ENCODE measurements at regions not wholly inside any gene's neighbourhood (a gene's known extent, or its start where the extent isn't known, plus 50 kb on each side); places are given as distances from the start of the nearest gene placed in this dataset.

DNA sequence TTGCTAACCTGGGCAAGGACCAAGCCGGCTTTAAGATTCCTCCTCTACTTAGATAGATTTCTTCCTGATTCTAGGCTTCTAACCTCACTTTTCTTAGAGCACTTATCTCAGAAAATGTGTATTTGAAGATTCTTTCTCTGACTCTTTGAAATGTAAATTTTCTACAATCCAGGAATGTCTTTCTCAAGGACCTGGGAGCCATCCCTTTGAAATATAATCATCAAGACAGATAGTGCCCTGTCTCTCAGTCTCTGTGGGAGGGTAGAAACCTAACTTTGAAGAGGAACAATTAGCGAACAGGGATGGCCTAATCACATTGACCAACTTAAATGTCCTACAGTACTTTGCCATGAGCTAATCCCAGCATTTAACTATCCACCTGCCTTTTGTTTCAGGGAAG is 1646.0 kb downstream of the PCDH9 start:
- Histone ChIP-seq H3K36me3 (ENCODE audit: control insufficient read depth in 1 of 2, insufficient read depth in 2 of 2, low read length in 2 of 2) (no peaks in the 10 kb centered on the region; a peak in 1 of 4 replicates), H3K79me2 (ENCODE audit: insufficient read depth, low read length) (no peaks in the 10 kb centered on the region), H3K27me3 (ENCODE audit: insufficient read depth, low read length) (no peaks in the 10 kb centered on the region), H3K9ac (ENCODE audit: low read length) (no peak overlapping the region), H3K4me3 (replicated peaks in 1 of 2; ENCODE audit: low read depth in 1 of 2, low read length in 2 of 2) (no peak overlapping the region), H3K4me2 (ENCODE audit: low read length) (no peak overlapping the region), H3K27ac (ENCODE audit: low read depth, low read length) (no peak overlapping the region), H4K20me1 (ENCODE audit: insufficient read depth) (no peaks in the 10 kb centered on the region), H3K9me3 (ENCODE audit: control insufficient read depth in 1 of 2, insufficient read depth in 1 of 2, low read depth in 1 of 2, low read length in 2 of 2) (no peaks in the 10 kb centered on the region), H3K4me1 (ENCODE audit: control insufficient read depth in 1 of 2, insufficient read depth in 2 of 2, low read length in 2 of 2) (no peaks in the 10 kb centered on the region), H2AFZ (ENCODE audit: low read depth, low read length, poor library complexity, severe bottlenecking) (no peak overlapping the region), H3K9me2 (ENCODE audit: insufficient read depth) (no peaks in the 10 kb centered on the region)
- ChIA-PET CTCF (no interaction called here), RAD21 (ENCODE audit: low non-redundant PET in 1 of 2, low total read pairs in 2 of 2, uncharacterized antibody in 2 of 2, unreplicated experiment in 2 of 2) (no interaction called here), POLR2A (no interaction called here)
- TF ChIP-seq TCF7L2 (IDR thresholded peaks at IDR 0.05; ENCODE audit: borderline replicate concordance, extremely low read depth, insufficient read depth, insufficient read length) (no peak), FOSL1 (IDR thresholded peaks at IDR 0.05; ENCODE audit: low read depth) (no peak), POLR2A (IDR thresholded peaks at IDR 0.05; ENCODE audit: borderline replicate concordance, extremely low read depth, insufficient read depth, insufficient read length) (no peak), SRF (IDR thresholded peaks at IDR 0.05; ENCODE audit: low read depth) (no peak)
- intact Hi-C loops (cut with micrococcal nuclease) = no loop called here
- DNase-seq (ENCODE audit: low read depth, low spot score) = no peak
- no TSS peak for BruUV-seq (replicated peaks)
- no peak for ATAC-seq

- no TSS peak for BruUV-seq (replicated peaks)
- POLR2A ChIA-PET = no interaction called here
Observed at GRCh38 chr13:65582160-65582559, 1648.0 kb downstream of the PCDH9 start.

More at GRCh38 chr13:65582160-65582559, 1648.0 kb downstream of the PCDH9 start:
- no peak for DNase-seq (ENCODE audit: low read depth, low spot score)
- no peaks in the 10 kb centered on the region; a peak in 1 of 4 replicates for H3K36me3 ChIP-seq (ENCODE audit: control insufficient read depth in 1 of 2, insufficient read depth in 2 of 2, low read length in 2 of 2)
- no peak overlapping the region for H3K4me2 ChIP-seq (ENCODE audit: low read length)
- CTCF ChIA-PET = no interaction called here
- TF ChIP-seq SIN3A (IDR thresholded peaks at IDR 0.05; ENCODE audit: low read depth) (no peak), JUND (IDR thresholded peaks at IDR 0.05) (no peak), ZNF274 (IDR thresholded peaks at IDR 0.05; ENCODE audit: low read depth, low read length) (no peak), EGR1 (IDR thresholded peaks at IDR 0.05; ENCODE audit: low read depth) (no peak), YY1 (IDR thresholded peaks at IDR 0.05; ENCODE audit: extremely low read depth, insufficient replicate concordance, low read depth, low read length) (no peak), POLR2AphosphoS5 (IDR thresholded peaks at IDR 0.05; ENCODE audit: low read depth, low read length) (no peak), TCF7L2 (IDR thresholded peaks at IDR 0.05; ENCODE audit: borderline replicate concordance, extremely low read depth, insufficient read depth, insufficient read length) (no peak), POLR2A (IDR thresholded peaks at IDR 0.05; ENCODE audit: borderline replicate concordance, extremely low read depth, insufficient read depth, insufficient read length) (no peak), EZH2phosphoT487 (IDR thresholded peaks at IDR 0.05; ENCODE audit: borderline replicate concordance) (no peak), ZBTB33 (IDR thresholded peaks at IDR 0.05; ENCODE audit: extremely low read depth, insufficient replicate concordance, low read length) (no peak), RAD21 (IDR thresholded peaks at IDR 0.05; ENCODE audit: low read depth) (no peak), SRF (IDR thresholded peaks at IDR 0.05; ENCODE audit: low read depth) (no peak)
- TF ChIP-seq, protein P1, sequence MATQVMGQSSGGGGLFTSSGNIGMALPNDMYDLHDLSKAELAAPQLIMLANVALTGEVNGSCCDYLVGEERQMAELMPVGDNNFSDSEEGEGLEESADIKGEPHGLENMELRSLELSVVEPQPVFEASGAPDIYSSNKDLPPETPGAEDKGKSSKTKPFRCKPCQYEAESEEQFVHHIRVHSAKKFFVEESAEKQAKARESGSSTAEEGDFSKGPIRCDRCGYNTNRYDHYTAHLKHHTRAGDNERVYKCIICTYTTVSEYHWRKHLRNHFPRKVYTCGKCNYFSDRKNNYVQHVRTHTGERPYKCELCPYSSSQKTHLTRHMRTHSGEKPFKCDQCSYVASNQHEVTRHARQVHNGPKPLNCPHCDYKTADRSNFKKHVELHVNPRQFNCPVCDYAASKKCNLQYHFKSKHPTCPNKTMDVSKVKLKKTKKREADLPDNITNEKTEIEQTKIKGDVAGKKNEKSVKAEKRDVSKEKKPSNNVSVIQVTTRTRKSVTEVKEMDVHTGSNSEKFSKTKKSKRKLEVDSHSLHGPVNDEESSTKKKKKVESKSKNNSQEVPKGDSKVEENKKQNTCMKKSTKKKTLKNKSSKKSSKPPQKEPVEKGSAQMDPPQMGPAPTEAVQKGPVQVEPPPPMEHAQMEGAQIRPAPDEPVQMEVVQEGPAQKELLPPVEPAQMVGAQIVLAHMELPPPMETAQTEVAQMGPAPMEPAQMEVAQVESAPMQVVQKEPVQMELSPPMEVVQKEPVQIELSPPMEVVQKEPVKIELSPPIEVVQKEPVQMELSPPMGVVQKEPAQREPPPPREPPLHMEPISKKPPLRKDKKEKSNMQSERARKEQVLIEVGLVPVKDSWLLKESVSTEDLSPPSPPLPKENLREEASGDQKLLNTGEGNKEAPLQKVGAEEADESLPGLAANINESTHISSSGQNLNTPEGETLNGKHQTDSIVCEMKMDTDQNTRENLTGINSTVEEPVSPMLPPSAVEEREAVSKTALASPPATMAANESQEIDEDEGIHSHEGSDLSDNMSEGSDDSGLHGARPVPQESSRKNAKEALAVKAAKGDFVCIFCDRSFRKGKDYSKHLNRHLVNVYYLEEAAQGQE (IDR thresholded peaks at IDR 0.05; ENCODE audit: low read depth) = no peak
- no peak for ATAC-seq
- no peaks in the 10 kb centered on the region for H3K27me3 ChIP-seq (ENCODE audit: insufficient read depth, low read length)
- no peak overlapping the region for H3K9ac ChIP-seq (ENCODE audit: low read length)
- no peaks in the 10 kb centered on the region for H3K79me2 ChIP-seq (ENCODE audit: insufficient read depth, low read length)
- RAD21 ChIA-PET (ENCODE audit: low non-redundant PET in 1 of 2, low total read pairs in 2 of 2, uncharacterized antibody in 2 of 2, unreplicated experiment in 2 of 2) = no interaction called here
- no peaks in the 10 kb centered on the region for H3K9me2 ChIP-seq (ENCODE audit: insufficient read depth)
- no peaks in the 10 kb centered on the region for H4K20me1 ChIP-seq (ENCODE audit: insufficient read depth)
- intact Hi-C loops (cut with micrococcal nuclease) = no loop called here
- H3K9me3 ChIP-seq (ENCODE audit: control insufficient read depth in 1 of 2, insufficient read depth in 1 of 2, low read depth in 1 of 2, low read length in 2 of 2) = no peaks in the 10 kb centered on the region
- H2AFZ ChIP-seq (ENCODE audit: low read depth, low read length, poor library complexity, severe bottlenecking) = no peak overlapping the region
- no peaks in the 10 kb centered on the region for H3K4me1 ChIP-seq (ENCODE audit: control insufficient read depth in 1 of 2, insufficient read depth in 2 of 2, low read length in 2 of 2)
- no peak overlapping the region for H3K4me3 ChIP-seq (replicated peaks in 1 of 2; ENCODE audit: low read depth in 1 of 2, low read length in 2 of 2)
- H3K27ac ChIP-seq (ENCODE audit: low read depth, low read length) = no peak overlapping the region

Data from HCT116 (cell line).